IMR-90 (cell line): ENCODE measurements at regions not wholly inside any gene's neighbourhood (a gene's known extent, or its start where the extent isn't known, plus 50 kb on each side); places are given as distances from the start of the nearest gene placed in this dataset.

ENCODE experiments used
- ATAC-seq: fragments of 200-7000 bp; cut with Tn5 transposase; 2 replicates; pipeline ENCODE4 v1.9.1; 2020; ENCODE audit warnings: low read depth, mild to moderate bottlenecking, moderate library complexity
- BruUV-seq: library from RNA; stranded (reverse); fragments of 400-500 nt; replicated peaks from 2 replicates; lab custom pipeline; 2021; lab: Mats Ljungman, UMichigan
- CTCF ChIA-PET: fragments of 300-600 bp; formaldehyde crosslinking; extraction: SDS; loops from one replicate; lab custom pipeline; 2021; ENCODE audit warnings: antibody characterized with exemption; lab: Yijun Ruan, JAX
- POLR2A ChIA-PET: fragments of 300-600 bp; sonication (Branson Sonifier 250); formaldehyde crosslinking; loops from one replicate; lab custom pipeline; 2022; ENCODE audit warnings: antibody characterized with exemption; ENCODE audit not compliant: unreplicated experiment; lab: Charles Lee
- DNase-seq: peaks from one replicate; pipeline ENCODE4 v3.0.0; 2013
- H2AFZ ChIP-seq: replicated peaks from 2 replicates; pipeline ENCODE3; 2013; ENCODE audit warnings: low read length, mild to moderate bottlenecking; ENCODE audit not compliant: poor library complexity
- H2AK5ac ChIP-seq: 2 replicates; pipeline ENCODE4 v1.6.1; 2013; ENCODE audit warnings: low read depth, low read length, inconsistent platforms
- H2AK9ac ChIP-seq: replicated peaks from 2 replicates; pipeline ENCODE3; 2013; ENCODE audit warnings: mild to moderate bottlenecking, low read depth, low read length, moderate library complexity; ENCODE audit not compliant: poor library complexity
- H2BK120ac ChIP-seq: 2 replicates; pipeline ENCODE4 v1.6.1; 2013; ENCODE audit warnings: low read depth, low read length, inconsistent platforms
- H2BK15ac ChIP-seq: 3 replicates; pipeline ENCODE4 v1.6.1; 2013; ENCODE audit warnings: low read depth, low read length, inconsistent platforms
- H2BK20ac ChIP-seq: 2 replicates; pipeline ENCODE4 v1.6.1; 2013; ENCODE audit warnings: low read depth, mild to moderate bottlenecking, inconsistent platforms, low read length, moderate library complexity
- H2BK5ac ChIP-seq: 2 replicates; pipeline ENCODE4 v1.6.1; 2013; ENCODE audit warnings: mild to moderate bottlenecking, low read depth, low read length, inconsistent platforms; ENCODE audit not compliant: poor library complexity, severe bottlenecking
- H3K14ac ChIP-seq: replicated peaks from 2 replicates; pipeline ENCODE4 v1.6.1; 2013; ENCODE audit warnings: low read depth, low read length, inconsistent platforms
- H3K18ac ChIP-seq: 2 replicates; pipeline ENCODE4 v1.6.1; 2013; ENCODE audit warnings: low read depth, low read length, control low read depth
- H3K23ac ChIP-seq: 2 replicates; pipeline ENCODE4 v1.6.1; 2013; ENCODE audit warnings: low read depth, low read length, inconsistent platforms
- H3K27ac ChIP-seq: 2 replicates; pipeline ENCODE4 v1.5.1; 2013; ENCODE audit warnings: mild to moderate bottlenecking, control low read depth, low read length; ENCODE audit not compliant: insufficient read depth
- H3K27me3 ChIP-seq: 2 replicates; pipeline ENCODE4 v1.6.1; 2013; ENCODE audit warnings: low read length; ENCODE audit not compliant: control insufficient read depth, insufficient read depth
- H3K36me3 ChIP-seq: 2 replicates; pipeline ENCODE4 v1.6.1; 2013; ENCODE audit warnings: low read length, mixed read lengths; ENCODE audit not compliant: control insufficient read depth, insufficient read depth
- H3K4ac ChIP-seq: 2 replicates; pipeline ENCODE4 v1.6.1; 2013; ENCODE audit warnings: low read depth, low read length, inconsistent platforms
- H3K4me1 ChIP-seq: 2 replicates; pipeline ENCODE4 v1.6.1; 2013; ENCODE audit warnings: low read length, mixed read lengths; ENCODE audit not compliant: control insufficient read depth, insufficient read depth
- H3K4me2 ChIP-seq: 2 replicates; pipeline ENCODE4 v1.6.1; 2013; ENCODE audit warnings: low read depth, mild to moderate bottlenecking, control low read depth, low read length, moderate library complexity
- H3K4me3 ChIP-seq: 2 replicates; pipeline ENCODE4 v1.5.1; 2013; ENCODE audit warnings: low read depth, mild to moderate bottlenecking, control low read depth, low read length, moderate library complexity; ENCODE audit not compliant: insufficient read depth
- H3K56ac ChIP-seq: 2 replicates; pipeline ENCODE4 v1.6.1; 2013; ENCODE audit warnings: low read length, inconsistent platforms; ENCODE audit not compliant: insufficient read depth; ENCODE audit errors: extremely low read depth
- H3K79me1 ChIP-seq, 2 experiments: 2 replicates each; pipeline ENCODE4 v1.6.1; 2013; ENCODE audit warnings: low read length in 2 of 2, inconsistent platforms in 1 of 2, low read depth in 1 of 2
- H3K9ac ChIP-seq: 2 replicates; pipeline ENCODE4 v1.6.1; 2013; ENCODE audit warnings: low read depth, low read length, control low read depth
- H3K9me1 ChIP-seq: 2 replicates; pipeline ENCODE4 v1.6.1; 2013; ENCODE audit warnings: low read length, inconsistent platforms; ENCODE audit not compliant: insufficient read depth
- H3K9me3 ChIP-seq: 2 replicates; pipeline ENCODE4 v1.6.1; 2013; ENCODE audit warnings: low read length; ENCODE audit not compliant: control insufficient read depth, insufficient read depth
- H4K20me1 ChIP-seq: 2 replicates; pipeline ENCODE4 v1.6.1; 2013; ENCODE audit warnings: low read length, inconsistent platforms; ENCODE audit not compliant: insufficient read depth
- H4K5ac ChIP-seq: 2 replicates; pipeline ENCODE4 v1.6.1; 2013; ENCODE audit warnings: mild to moderate bottlenecking, low read depth, low read length, control low read depth
- H4K8ac ChIP-seq, 2 experiments: 2 replicates each; pipeline ENCODE4 v1.6.1; 2013; ENCODE audit warnings: low read depth in 2 of 2, low read length in 2 of 2, control low read depth in 1 of 2, inconsistent platforms in 1 of 2
- H4K91ac ChIP-seq: 2 replicates; pipeline ENCODE4 v1.6.1; 2013; ENCODE audit warnings: low read depth, low read length, inconsistent platforms; ENCODE audit not compliant: insufficient read depth
- CEBPB ChIP-seq: IDR thresholded peaks from 2 replicates; pipeline ENCODE4 v1.6.1; 2012; ENCODE audit warnings: low read depth, low read length, improper control_type of control experiment
- MAZ ChIP-seq: IDR thresholded peaks from 2 replicates; pipeline ENCODE4 v1.6.1; 2012; ENCODE audit warnings: low read depth, mild to moderate bottlenecking, low read length, improper control_type of control experiment, moderate library complexity, borderline replicate concordance
- MXI1 ChIP-seq: IDR thresholded peaks from 2 replicates; pipeline ENCODE4 v1.6.1; 2012; ENCODE audit warnings: low read depth, mild to moderate bottlenecking, low read length, moderate library complexity, borderline replicate concordance
- NFE2L2 ChIP-seq: fragments of 150-350 bp; IDR thresholded peaks from 2 replicates; pipeline ENCODE4 v1.6.1; 2016; ENCODE audit warnings: low read depth, mild to moderate bottlenecking, low read length
- RFX5 ChIP-seq: IDR thresholded peaks from 2 replicates; pipeline ENCODE4 v1.8.0; 2012; ENCODE audit warnings: low read depth, mild to moderate bottlenecking, low read length, moderate library complexity
- SMC3 ChIP-seq: fragments of 150-350 bp; IDR thresholded peaks from 2 replicates; pipeline ENCODE4 v1.6.1; 2016; ENCODE audit warnings: low read depth, mild to moderate bottlenecking, antibody characterized with exemption, low read length, moderate library complexity
- WGBS, 2 experiments: methylation state at CpG; one replicate each; pipeline versions ENCODE4 v1.1.5 to v1.1.7; 2013; ENCODE audit warnings: missing lambda C conversion rate in 2 of 2; ENCODE audit not compliant: insufficient read length in 1 of 2; ENCODE audit errors: extremely low coverage in 2 of 2; 5-methylcytosine and 5-hydroxymethylcytosine counted together
- dilution Hi-C: fragments of 300-500 bp; cut with HindIII; formaldehyde crosslinking; loops from one replicate; pipeline ENCODE4 v1.14.3; 2018; ENCODE audit warnings: low sequenced_read_pairs; ENCODE audit not compliant: unreplicated experiment
- in situ Hi-C: fragments of 300-500 bp; cut with MboI; formaldehyde crosslinking; loops from 3 replicates; pipeline ENCODE4 v1.14.3; 2019; ENCODE audit warnings: low sequenced_read_pairs, inconsistent platforms, mixed read lengths
- intact Hi-C: fragments of 100-400 bp; cut with micrococcal nuclease; formaldehyde crosslinking; loops from 2 replicates; pipeline ENCODE4 v1.10.0; 2022
- TF ChIP-seq, protein P1 (sequence below): fragments of 150-350 bp; IDR thresholded peaks from 2 replicates; pipeline ENCODE4 v1.6.1; 2017; ENCODE audit warnings: mild to moderate bottlenecking, antibody characterized with exemption, low read length, low read depth
- TF ChIP-seq, protein P2 (sequence below): fragments of 150-350 bp; IDR thresholded peaks from 2 replicates; pipeline ENCODE4 v1.6.1; 2016; ENCODE audit warnings: low read depth, mild to moderate bottlenecking, low read length, moderate library complexity, borderline replicate concordance

DNA sequence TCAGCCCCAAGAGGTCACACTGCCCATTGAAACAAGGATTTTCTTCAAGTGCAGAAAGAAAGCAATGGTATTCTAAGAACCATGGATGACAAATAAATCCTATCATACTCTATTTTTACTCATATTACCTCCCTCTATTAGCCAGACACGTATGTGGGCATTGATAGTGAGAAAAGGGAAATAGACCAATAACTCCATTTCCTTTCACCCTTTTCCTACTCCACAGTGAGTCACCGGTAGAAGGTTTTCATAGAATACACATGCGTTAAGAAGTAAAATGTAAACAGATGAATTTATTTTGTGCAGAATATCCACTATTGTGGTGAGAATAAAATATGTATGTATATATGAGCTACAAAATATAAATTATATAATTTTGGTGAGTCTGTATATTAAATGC is 568.9 kb upstream of the ADGRL4 start:
- Histone ChIP-seq H2BK5ac (no peak overlapping the region), H2BK20ac (no peak overlapping the region), H4K5ac (no peak overlapping the region), H3K4ac (no peak overlapping the region), H4K91ac (no peak overlapping the region), H3K4me2 (no peak overlapping the region), H2BK15ac (no peak overlapping the region), H4K8ac (no peak overlapping the region), H3K56ac (no peak overlapping the region), H3K14ac (no peak overlapping the region), H2AK5ac (no peak overlapping the region), H3K9me1 (no peaks in the 10 kb centered on the region), H3K36me3 (no peaks in the 10 kb centered on the region), H3K4me1 (no peaks in the 10 kb centered on the region), H3K9ac (no peak overlapping the region), H3K27me3 (no peaks in the 10 kb centered on the region), H2AFZ (no peak overlapping the region), H3K9me3 (no peaks in the 10 kb centered on the region), H3K18ac (no peak overlapping the region), H3K79me1 (no peaks in the 10 kb centered on the region), H3K27ac (no peak overlapping the region), H3K23ac (no peak overlapping the region), H2AK9ac (no peak overlapping the region), H4K20me1 (no peaks in the 10 kb centered on the region), H2BK120ac (no peak overlapping the region), H3K4me3 (no peak overlapping the region)
- ATAC-seq (no peak), DNase-seq (no peak)
- no peak for TF ChIP-seq MAZ
- TF ChIP-seq NFE2L2: no peak
- TF ChIP-seq CEBPB: no peak
- TF ChIP-seq RFX5: no peak
- no peak for TF ChIP-seq SMC3
- TF ChIP-seq, protein P1, sequence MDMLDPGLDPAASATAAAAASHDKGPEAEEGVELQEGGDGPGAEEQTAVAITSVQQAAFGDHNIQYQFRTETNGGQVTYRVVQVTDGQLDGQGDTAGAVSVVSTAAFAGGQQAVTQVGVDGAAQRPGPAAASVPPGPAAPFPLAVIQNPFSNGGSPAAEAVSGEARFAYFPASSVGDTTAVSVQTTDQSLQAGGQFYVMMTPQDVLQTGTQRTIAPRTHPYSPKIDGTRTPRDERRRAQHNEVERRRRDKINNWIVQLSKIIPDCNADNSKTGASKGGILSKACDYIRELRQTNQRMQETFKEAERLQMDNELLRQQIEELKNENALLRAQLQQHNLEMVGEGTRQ: no peak
- no peak for TF ChIP-seq MXI1
- TF ChIP-seq, protein P2, sequence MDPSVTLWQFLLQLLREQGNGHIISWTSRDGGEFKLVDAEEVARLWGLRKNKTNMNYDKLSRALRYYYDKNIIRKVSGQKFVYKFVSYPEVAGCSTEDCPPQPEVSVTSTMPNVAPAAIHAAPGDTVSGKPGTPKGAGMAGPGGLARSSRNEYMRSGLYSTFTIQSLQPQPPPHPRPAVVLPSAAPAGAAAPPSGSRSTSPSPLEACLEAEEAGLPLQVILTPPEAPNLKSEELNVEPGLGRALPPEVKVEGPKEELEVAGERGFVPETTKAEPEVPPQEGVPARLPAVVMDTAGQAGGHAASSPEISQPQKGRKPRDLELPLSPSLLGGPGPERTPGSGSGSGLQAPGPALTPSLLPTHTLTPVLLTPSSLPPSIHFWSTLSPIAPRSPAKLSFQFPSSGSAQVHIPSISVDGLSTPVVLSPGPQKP: no peak
- in situ Hi-C loops (no loop called here), dilution Hi-C loops (no loop called here), intact Hi-C loops (no loop called here)
- WGBS, 2 experiments: no CpG with 5 or more reads among the region's 3 CpGs
- POLR2A ChIA-PET: no interaction called here
- BruUV-seq: no TSS peak
- CTCF ChIA-PET: no interaction called here
